Left lung (tissue), 4 donors: ENCODE measurements at regions not wholly inside any gene's neighbourhood (a gene's known extent, or its start where the extent isn't known, plus 50 kb on each side); places are given as distances from the start of the nearest gene placed in this dataset.

Experiments
- ATAC-seq: fragments of 200-7000 bp; cut with Tn5 transposase; one replicate; pipeline ENCODE4 v1.9.1; 2020; ENCODE audit warnings: moderate library complexity
- DNase-seq, 4 donors: peaks; one replicate each; pipeline ENCODE4 v3.0.0-alpha.2; 2013 to 2020
- H3K27ac ChIP-seq, 2 donors: fragments of 200-600 bp; sonication (generic) in 1 of 2; one replicate each; pipeline versions ENCODE4 v1.5.0 to v1.8.0; 2020 to 2021
- H3K27me3 ChIP-seq, 2 donors: fragments of 200-600 bp; sonication (generic) in 1 of 2; one replicate each; pipeline versions ENCODE4 v1.5.0 to v1.8.0; 2020 to 2021
- H3K36me3 ChIP-seq, 2 donors: fragments of 200-600 bp; sonication (generic) in 1 of 2; one replicate each; pipeline versions ENCODE4 v1.5.0 to v1.8.0; 2020 to 2021
- H3K4me1 ChIP-seq, 2 donors: fragments of 200-600 bp; one replicate each; pipeline ENCODE4 v1.8.0; 2021
- H3K4me3 ChIP-seq, 2 donors: fragments of 200-600 bp; sonication (generic) in 1 of 2; one replicate each; pipeline versions ENCODE4 v1.5.0 to v1.8.0; 2020 to 2021; ENCODE audit warnings: mild to moderate bottlenecking in 1 of 2
- H3K9me3 ChIP-seq, 2 donors: fragments of 200-600 bp; sonication (generic) in 1 of 2; one replicate each; pipeline versions ENCODE4 v1.5.0 to v1.8.0; 2020 to 2021
- CTCF ChIP-seq, 2 donors: fragments of 200-600 bp; sonication (generic) in 1 of 2; IDR thresholded peaks; one replicate each; pipeline versions ENCODE4 v1.5.0 to v1.8.0; 2021; ENCODE audit warnings: antibody characterized with exemption in 2 of 2
- intact Hi-C, 2 donors: fragments of 100-400 bp; cut with DNase I; formaldehyde crosslinking; loops; one replicate each; pipeline versions ENCODE4 v1.11.2 to v1.14.2; 2022
- donor health status: DM: no; HTN: yes; CAD: no.
- donor health status: DM: no; HTN: no; CAD: no.

- DNase-seq (peak in 1 of 4 donors; percentile 43), ATAC-seq (no peak)
- Histone ChIP-seq H3K4me1 (no peaks in the 10 kb centered on the region), H3K27me3 (no peaks in the 10 kb centered on the region), H3K9me3 (peaks cover 0 to 11% of the 10 kb centered on the region in 2 donors), H3K4me3 (no peak overlapping the region), H3K27ac (no peak overlapping the region), H3K36me3 (no peaks in the 10 kb centered on the region)
- intact Hi-C loops = no loop called here
- no peak for TF ChIP-seq CTCF (IDR thresholded peaks at IDR 0.05)
Observed at GRCh38 chr1:170370087-170370486, 161.9 kb upstream of the GORAB start.

- intact Hi-C loops = no loop called here
Observed at GRCh38 chr1:170375082-170375723, 156.8 kb upstream of the GORAB start.

GRCh38 chr1:170376801-170377385 lies 155.1 kb upstream of the GORAB start:
- peaks cover 0 to 3% of the 10 kb centered on the region in 2 donors for H3K9me3 ChIP-seq
- no peaks in the 10 kb centered on the region for H3K36me3 ChIP-seq
- no peaks in the 10 kb centered on the region for H3K4me1 ChIP-seq
- ATAC-seq = no peak
- H3K27ac ChIP-seq = no peak overlapping the region
- H3K4me3 ChIP-seq = no peak overlapping the region
- TF ChIP-seq CTCF (IDR thresholded peaks at IDR 0.05) = no peak
- intact Hi-C loops = no loop called here
- no peaks in the 10 kb centered on the region for H3K27me3 ChIP-seq
- no peak for DNase-seq

More at GRCh38 chr1:170375082-170375723, 156.8 kb upstream of the GORAB start:
- peaks cover 0 to 3% of the 10 kb centered on the region in 2 donors for H3K9me3 ChIP-seq
- ATAC-seq (no peak), DNase-seq (peak in 1 of 4 donors; percentile 15)
- no peaks in the 10 kb centered on the region for H3K4me1 ChIP-seq
- TF ChIP-seq CTCF (IDR thresholded peaks at IDR 0.05) = no peak
- H3K27ac ChIP-seq = no peak overlapping the region
- H3K27me3 ChIP-seq = no peaks in the 10 kb centered on the region
- H3K4me3 ChIP-seq = no peak overlapping the region
- no peaks in the 10 kb centered on the region for H3K36me3 ChIP-seq

GRCh38 chr1:170377440-170377839 lies 154.5 kb upstream of the GORAB start:
- no peak for TF ChIP-seq CTCF (IDR thresholded peaks at IDR 0.05)
- H3K36me3 ChIP-seq = no peaks in the 10 kb centered on the region
- H3K4me1 ChIP-seq = no peaks in the 10 kb centered on the region
- DNase-seq = no peak
- intact Hi-C loops = no loop called here
- peaks cover 0 to 1% of the 10 kb centered on the region in 2 donors for H3K9me3 ChIP-seq
- H3K4me3 ChIP-seq = no peak overlapping the region
- no peak for ATAC-seq
- no peaks in the 10 kb centered on the region for H3K27me3 ChIP-seq
- H3K27ac ChIP-seq = no peak overlapping the region

GRCh38 chr1:170377896-170378634 lies 153.9 kb upstream of the GORAB start:
- no peak for TF ChIP-seq CTCF (IDR thresholded peaks at IDR 0.05)
- H3K27ac ChIP-seq = no peak overlapping the region
- peaks cover 0 to 1% of the 10 kb centered on the region in 2 donors for H3K9me3 ChIP-seq
- no peak for ATAC-seq
- no peaks in the 10 kb centered on the region for H3K4me1 ChIP-seq
- H3K36me3 ChIP-seq = no peaks in the 10 kb centered on the region
- no peaks in the 10 kb centered on the region for H3K27me3 ChIP-seq
- no peak overlapping the region for H3K4me3 ChIP-seq
- DNase-seq = no peak
- intact Hi-C loops = no loop called here
